Endothelial cell of umbilical vein (primary cell): ENCODE measurements at regions not wholly inside any gene's neighbourhood (a gene's known extent, or its start where the extent isn't known, plus 50 kb on each side); places are given as distances from the start of the nearest gene placed in this dataset.

Experiments
- BruUV-seq: library from RNA; stranded (reverse); fragments of 400-500 nt; replicated peaks from 2 replicates; lab custom pipeline; 2021; lab: Mats Ljungman, UMichigan
- CTCF ChIA-PET: fragments of 300-600, 350-600 bp; sonication (Branson Sonifier 250); formaldehyde crosslinking; loops from one replicate; lab custom pipeline; 2021; ENCODE audit warnings: antibody characterized with exemption, inconsistent platforms; lab: Charles Lee
- POLR2A ChIA-PET: fragments of 300-600, 350-600 bp; sonication (Branson Sonifier 250); formaldehyde crosslinking; loops from one replicate; lab custom pipeline; 2021; ENCODE audit warnings: antibody characterized with exemption, inconsistent platforms; lab: Charles Lee
- DNase-seq: peaks from one replicate; pipeline ENCODE4 v3.0.0-alpha.2; 2011; ENCODE audit warnings: low read depth, low spot score
- FAIRE-seq: peaks from 2 replicates; lab custom pipeline; 2011; peaks lifted over from hg19 to GRCh38; lab: Jason Lieb, UNC
- H2AFZ ChIP-seq: 2 replicates; pipeline ENCODE4 v1.6.0; 2012; ENCODE audit warnings: low read depth, low read length, control low read depth, inconsistent platforms
- H3K27ac ChIP-seq: 2 replicates; pipeline ENCODE4 v1.5.1; 2011; ENCODE audit warnings: low read depth, mild to moderate bottlenecking, control low read depth, low read length, moderate library complexity; ENCODE audit not compliant: insufficient read depth
- H3K27me3 ChIP-seq, 2 experiments: 2 replicates each; pipeline versions ENCODE4 v1.6.0 to v1.6.1; 2011; ENCODE audit warnings: low read length in 2 of 2, mixed read lengths in 1 of 2; ENCODE audit not compliant: control insufficient read depth in 2 of 2, insufficient read depth in 2 of 2
- H3K36me3 ChIP-seq, 2 experiments: 2 replicates in 1 of 2; 3 replicates in 1 of 2; pipeline ENCODE4 v1.5.1; 2011; ENCODE audit warnings: low read length in 2 of 2, mild to moderate bottlenecking in 1 of 2, moderate library complexity in 1 of 2; ENCODE audit not compliant: control insufficient read depth in 2 of 2, insufficient read depth in 2 of 2; ENCODE audit errors: extremely low read depth in 1 of 2
- H3K4me1 ChIP-seq: 3 replicates; pipeline ENCODE4 v1.5.1; 2011; ENCODE audit warnings: mild to moderate bottlenecking, low read length; ENCODE audit not compliant: control insufficient read depth, insufficient read depth; ENCODE audit errors: extremely low read depth
- H3K4me2 ChIP-seq: 2 replicates; pipeline ENCODE4 v1.6.1; 2011; ENCODE audit warnings: low read length, control low read depth, mixed read lengths; ENCODE audit not compliant: insufficient read depth
- H3K4me3 ChIP-seq, 3 experiments: fragments of 200-600 bp in 1 of 3; sonication (generic), shearing (Covaris generic) in 1 of 3; replicated peaks in 1 of 3; 2 replicates each; pipeline ENCODE4 v1.5.1; 2011 to 2016; ENCODE audit warnings: control low read depth in 3 of 3, low read length in 3 of 3, mild to moderate bottlenecking in 2 of 3, inconsistent platforms in 1 of 3, low read depth in 1 of 3, moderate library complexity in 1 of 3; ENCODE audit not compliant: insufficient read depth in 1 of 3
- H3K79me2 ChIP-seq: 2 replicates; pipeline ENCODE4 v1.6.0; 2012; ENCODE audit warnings: low read length, inconsistent platforms; ENCODE audit not compliant: control insufficient read depth, insufficient read depth
- H3K9ac ChIP-seq: replicated peaks from 2 replicates; pipeline ENCODE3; 2011; ENCODE audit warnings: low read length, control low read depth; ENCODE audit not compliant: insufficient read depth; ENCODE audit errors: extremely low read depth
- H3K9me1 ChIP-seq: replicated peaks from 3 replicates; pipeline ENCODE4 v1.6.0; 2011; ENCODE audit warnings: mild to moderate bottlenecking, low read length; ENCODE audit not compliant: control insufficient read depth, insufficient read depth; ENCODE audit errors: extremely low read depth
- H3K9me3 ChIP-seq: replicated peaks from 2 replicates; pipeline ENCODE4 v1.5.1; 2012; ENCODE audit warnings: low read length, inconsistent platforms; ENCODE audit not compliant: control insufficient read depth, insufficient read depth
- H4K20me1 ChIP-seq: replicated peaks from 2 replicates; pipeline ENCODE3; 2011; ENCODE audit warnings: mild to moderate bottlenecking, low read length; ENCODE audit not compliant: control insufficient read depth, insufficient read depth; ENCODE audit errors: extremely low read depth
- EZH2 ChIP-seq: IDR thresholded peaks from 2 replicates; pipeline ENCODE4 v1.6.1; 2012; ENCODE audit warnings: borderline replicate concordance, low read depth, mild to moderate bottlenecking, moderate library complexity, low read length, inconsistent platforms; ENCODE audit not compliant: severe bottlenecking
- FOS ChIP-seq: IDR thresholded peaks from 2 replicates; pipeline ENCODE4 v1.6.1; 2011; ENCODE audit warnings: mild to moderate bottlenecking, low read length, moderate library complexity, borderline replicate concordance; ENCODE audit not compliant: insufficient read depth
- GATA2 ChIP-seq: IDR thresholded peaks from 2 replicates; pipeline ENCODE4 v1.7.0; 2011; ENCODE audit warnings: low read depth, mild to moderate bottlenecking, moderate library complexity, mixed read lengths, low read length; ENCODE audit not compliant: insufficient read length, insufficient read depth
- JUN ChIP-seq: IDR thresholded peaks from 2 replicates; pipeline ENCODE4 v1.6.1; 2011; ENCODE audit warnings: borderline replicate concordance, low read depth; ENCODE audit not compliant: insufficient read length, insufficient read depth
- MYC ChIP-seq: IDR thresholded peaks from one replicate; pipeline ENCODE4 v1.6.1; 2011; ENCODE audit warnings: mild to moderate bottlenecking, low read depth, low read length
- POLR2A ChIP-seq: IDR thresholded peaks from 2 replicates; pipeline ENCODE4 v1.6.1; 2012; ENCODE audit warnings: low read depth, mild to moderate bottlenecking, control low read depth, low read length
- POLR2AphosphoS5 ChIP-seq: IDR thresholded peaks from 2 replicates; pipeline ENCODE4 v1.6.1; 2012; ENCODE audit warnings: low read depth, mild to moderate bottlenecking, control low read depth, low read length, moderate library complexity; ENCODE audit not compliant: insufficient read depth
- dilution Hi-C: fragments of 300-500 bp; cut with MboI; formaldehyde crosslinking; loops from one replicate; pipeline ENCODE4 v1.15.0; 2019; ENCODE audit warnings: low sequenced_read_pairs; ENCODE audit not compliant: extremely low pct_ligation_motif_present
- intact Hi-C: fragments of 100-400 bp; cut with micrococcal nuclease; formaldehyde crosslinking; loops from one replicate; pipeline ENCODE4 v1.10.0; 2022
- TF ChIP-seq, protein P1 (sequence below): IDR thresholded peaks from 2 replicates; pipeline ENCODE4 v1.6.1; 2011; ENCODE audit not compliant: insufficient read depth, insufficient read length
- TF ChIP-seq, protein P2 (sequence below), 2 donors: IDR thresholded peaks; 1 replicate in 1 of 2; 2 replicates in 1 of 2; pipeline ENCODE4 v1.5.1; 2011; ENCODE audit warnings: low read length in 2 of 2, mild to moderate bottlenecking in 2 of 2, moderate library complexity in 2 of 2, control low read depth in 1 of 2, inconsistent platforms in 1 of 2, low read depth in 1 of 2; ENCODE audit not compliant: insufficient read depth in 1 of 2; ENCODE audit errors: extremely low read depth in 1 of 2

DNA sequence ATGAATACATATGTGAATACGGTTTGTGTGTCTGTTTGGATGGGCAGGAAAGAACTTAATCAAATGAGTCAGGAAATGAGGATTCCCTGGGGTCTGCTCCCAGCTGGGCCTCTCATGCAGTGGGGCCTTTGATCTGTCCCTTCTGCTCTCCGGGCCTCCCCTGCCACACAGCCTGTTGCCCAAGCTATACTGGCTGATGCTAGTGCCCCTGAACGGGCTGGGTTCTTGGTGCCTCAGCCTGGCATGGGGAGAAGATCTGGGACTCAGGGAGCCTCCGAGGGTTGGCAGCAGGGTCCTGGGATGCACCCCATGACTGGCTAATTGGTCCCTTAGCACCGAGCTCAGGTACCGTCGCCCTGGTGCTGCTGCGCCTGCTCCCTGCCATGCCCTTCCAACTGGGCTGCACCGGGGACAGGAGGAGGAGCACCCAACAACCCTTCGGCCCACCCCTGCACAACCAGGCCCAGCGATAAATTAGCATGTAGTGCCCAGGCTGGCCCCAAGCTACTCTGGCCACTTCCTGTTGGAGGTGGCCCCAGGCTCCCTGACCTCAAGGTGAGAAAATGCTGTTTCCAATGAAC is 59.9 kb upstream of the DUSP5 start:
- H3K4me1 ChIP-seq: no peaks in the 10 kb centered on the region
- TF ChIP-seq, protein P1, sequence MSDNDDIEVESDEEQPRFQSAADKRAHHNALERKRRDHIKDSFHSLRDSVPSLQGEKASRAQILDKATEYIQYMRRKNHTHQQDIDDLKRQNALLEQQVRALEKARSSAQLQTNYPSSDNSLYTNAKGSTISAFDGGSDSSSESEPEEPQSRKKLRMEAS: no peak
- no peak for TF ChIP-seq GATA2
- TF ChIP-seq, protein P2, sequence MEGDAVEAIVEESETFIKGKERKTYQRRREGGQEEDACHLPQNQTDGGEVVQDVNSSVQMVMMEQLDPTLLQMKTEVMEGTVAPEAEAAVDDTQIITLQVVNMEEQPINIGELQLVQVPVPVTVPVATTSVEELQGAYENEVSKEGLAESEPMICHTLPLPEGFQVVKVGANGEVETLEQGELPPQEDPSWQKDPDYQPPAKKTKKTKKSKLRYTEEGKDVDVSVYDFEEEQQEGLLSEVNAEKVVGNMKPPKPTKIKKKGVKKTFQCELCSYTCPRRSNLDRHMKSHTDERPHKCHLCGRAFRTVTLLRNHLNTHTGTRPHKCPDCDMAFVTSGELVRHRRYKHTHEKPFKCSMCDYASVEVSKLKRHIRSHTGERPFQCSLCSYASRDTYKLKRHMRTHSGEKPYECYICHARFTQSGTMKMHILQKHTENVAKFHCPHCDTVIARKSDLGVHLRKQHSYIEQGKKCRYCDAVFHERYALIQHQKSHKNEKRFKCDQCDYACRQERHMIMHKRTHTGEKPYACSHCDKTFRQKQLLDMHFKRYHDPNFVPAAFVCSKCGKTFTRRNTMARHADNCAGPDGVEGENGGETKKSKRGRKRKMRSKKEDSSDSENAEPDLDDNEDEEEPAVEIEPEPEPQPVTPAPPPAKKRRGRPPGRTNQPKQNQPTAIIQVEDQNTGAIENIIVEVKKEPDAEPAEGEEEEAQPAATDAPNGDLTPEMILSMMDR (IDR thresholded peaks at IDR 0.05; ENCODE audit: extremely low read depth in 1 of 2, insufficient read depth in 1 of 2, low read depth in 1 of 2, low read length in 2 of 2): no peak
- TF ChIP-seq JUN: no peak
- TF ChIP-seq POLR2AphosphoS5: no peak
- no peak for TF ChIP-seq FOS
- TF ChIP-seq MYC: no peak
- TF ChIP-seq POLR2A: no peak
- no peak for TF ChIP-seq EZH2
- no peaks in the 10 kb centered on the region for H3K27me3 ChIP-seq
- H3K9me1 ChIP-seq: no peaks in the 10 kb centered on the region
- H3K27ac ChIP-seq: no peak overlapping the region
- dilution Hi-C loops: no loop called here
- no peaks in the 10 kb centered on the region for H4K20me1 ChIP-seq
- DNase-seq (no peak), FAIRE-seq (no peak)
- ChIA-PET CTCF (interaction anchor here (1.4 kb wide), 1 partner anchor 10 kb away, joined by 3 read pairs; no protein-coding TSS in a partner anchor), POLR2A (no interaction called here)
- H3K9me3 ChIP-seq: no peaks in the 10 kb centered on the region
- BruUV-seq: no TSS peak
- H3K9ac ChIP-seq: no peak overlapping the region
- no peaks in the 10 kb centered on the region for H3K79me2 ChIP-seq
- H2AFZ ChIP-seq: no peak overlapping the region
- H3K4me2 ChIP-seq: no peak overlapping the region
- H3K36me3 ChIP-seq: no peaks in the 10 kb centered on the region
- no peak overlapping the region for H3K4me3 ChIP-seq
- intact Hi-C loops: no loop called here
